Activated CD4-positive, alpha-beta memory T cell treated with anti-CD3 and anti-CD28 coated beads, Interleukin-2, amount 10 ng/mL, durations not matched to agents 7 days and 5 days (primary cell): ENCODE measurements at regions not wholly inside any gene's neighbourhood (a gene's known extent, or its start where the extent isn't known, plus 50 kb on each side); places are given as distances from the start of the nearest gene placed in this dataset.

Experiments used
- CTCF ChIA-PET: fragments of 350-600 bp; sonication (Branson Sonifier 250); formaldehyde crosslinking; loops from one replicate; lab custom pipeline; 2021; ENCODE audit warnings: antibody characterized with exemption, inconsistent platforms; lab: Charles Lee
- POLR2A ChIA-PET: fragments of 350-600 bp; sonication (Branson Sonifier 250); formaldehyde crosslinking; loops from one replicate; lab custom pipeline; 2021; ENCODE audit warnings: antibody characterized with exemption; lab: Charles Lee
- DNase-seq: peaks from one replicate; pipeline ENCODE4 v3.0.0-alpha.2; 2020
- H3K27ac Mint-ChIP-seq: one replicate; pipeline ENCODE4 v1.8.0; 2021; ENCODE audit warnings: mild to moderate bottlenecking, mixed read lengths
- H3K27me3 Mint-ChIP-seq: one replicate; pipeline ENCODE4 v1.8.0; 2021; ENCODE audit warnings: mixed read lengths
- H3K36me3 Mint-ChIP-seq: one replicate; pipeline ENCODE4 v1.8.0; 2021; ENCODE audit warnings: low read depth, mixed read lengths
- H3K4me1 Mint-ChIP-seq: one replicate; pipeline ENCODE4 v1.8.0; 2021; ENCODE audit warnings: mixed read lengths
- H3K4me3 Mint-ChIP-seq: one replicate; pipeline ENCODE4 v1.8.0; 2021; ENCODE audit warnings: mild to moderate bottlenecking, mixed read lengths
- H3K9me3 Mint-ChIP-seq: one replicate; pipeline ENCODE4 v1.8.0; 2021; ENCODE audit warnings: mixed read lengths

GRCh38 chr5:167573370-167574127 is 717.9 kb upstream of the WWC1 start:
- Mint-ChIP-seq H3K4me3 (no peak overlapping the region), H3K9me3 (no peaks in the 10 kb centered on the region), H3K4me1 (no peaks in the 10 kb centered on the region), H3K27me3 (peaks cover 12% of the 10 kb centered on the region), H3K27ac (no peak overlapping the region), H3K36me3 (no peaks in the 10 kb centered on the region)
- POLR2A ChIA-PET, result no interaction called here
- no peak for DNase-seq
- CTCF ChIA-PET, result no interaction called here

- POLR2A ChIA-PET, result no interaction called here
- no peaks in the 10 kb centered on the region for H3K9me3 Mint-ChIP-seq
- no peak for DNase-seq
- H3K4me3 Mint-ChIP-seq, result no peak overlapping the region
- CTCF ChIA-PET, result no interaction called here
- no peak overlapping the region for H3K27ac Mint-ChIP-seq
- no peaks in the 10 kb centered on the region for H3K36me3 Mint-ChIP-seq
- peaks cover 12% of the 10 kb centered on the region for H3K27me3 Mint-ChIP-seq
- H3K4me1 Mint-ChIP-seq, result no peaks in the 10 kb centered on the region
Measured at GRCh38 chr5:167574464-167574863, 717.0 kb upstream of the WWC1 start.

- H3K4me1 Mint-ChIP-seq, result no peaks in the 10 kb centered on the region
- DNase-seq, result no peak
- H3K36me3 Mint-ChIP-seq, result no peaks in the 10 kb centered on the region
- peaks cover 12% of the 10 kb centered on the region for H3K27me3 Mint-ChIP-seq
- ChIA-PET CTCF (no interaction called here), POLR2A (no interaction called here)
- no peaks in the 10 kb centered on the region for H3K9me3 Mint-ChIP-seq
- no peak overlapping the region for H3K4me3 Mint-ChIP-seq
- H3K27ac Mint-ChIP-seq, result no peak overlapping the region
Measured at GRCh38 chr5:167575330-167575729, 716.1 kb upstream of the WWC1 start.

GRCh38 chr5:167576126-167576525 is 715.3 kb upstream of the WWC1 start:
- Mint-ChIP-seq H3K27ac (no peak overlapping the region), H3K4me1 (no peaks in the 10 kb centered on the region), H3K9me3 (no peaks in the 10 kb centered on the region), H3K36me3 (no peaks in the 10 kb centered on the region), H3K4me3 (no peak overlapping the region), H3K27me3 (peaks cover 12% of the 10 kb centered on the region)
- CTCF ChIA-PET, result no interaction called here
- no peak for DNase-seq
- POLR2A ChIA-PET, result no interaction called here

GRCh38 chr5:167576897-167577296 is 714.5 kb upstream of the WWC1 start:
- Mint-ChIP-seq H3K36me3 (no peaks in the 10 kb centered on the region), H3K27me3 (peaks cover 12% of the 10 kb centered on the region), H3K4me1 (no peaks in the 10 kb centered on the region), H3K4me3 (no peak overlapping the region), H3K27ac (no peak overlapping the region), H3K9me3 (no peaks in the 10 kb centered on the region)
- DNase-seq, result no peak
- ChIA-PET POLR2A (no interaction called here), CTCF (no interaction called here)

- DNase-seq, result no peak
- H3K27me3 Mint-ChIP-seq, result peaks cover 12% of the 10 kb centered on the region
- H3K9me3 Mint-ChIP-seq, result no peaks in the 10 kb centered on the region
- CTCF ChIA-PET, result no interaction called here
- POLR2A ChIA-PET, result no interaction called here
- no peaks in the 10 kb centered on the region for H3K4me1 Mint-ChIP-seq
- H3K36me3 Mint-ChIP-seq, result no peaks in the 10 kb centered on the region
- H3K4me3 Mint-ChIP-seq, result no peak overlapping the region
- no peak overlapping the region for H3K27ac Mint-ChIP-seq
Measured at GRCh38 chr5:167577616-167578015, 713.8 kb upstream of the WWC1 start.

GRCh38 chr5:167578977-167579692 is 712.3 kb upstream of the WWC1 start:
- H3K36me3 Mint-ChIP-seq, result no peaks in the 10 kb centered on the region
- H3K4me3 Mint-ChIP-seq, result no peak overlapping the region
- peaks cover 7% of the 10 kb centered on the region for H3K27me3 Mint-ChIP-seq
- no peak overlapping the region for H3K27ac Mint-ChIP-seq
- DNase-seq, result no peak
- no peaks in the 10 kb centered on the region for H3K4me1 Mint-ChIP-seq
- ChIA-PET CTCF (no interaction called here), POLR2A (no interaction called here)
- H3K9me3 Mint-ChIP-seq, result no peaks in the 10 kb centered on the region

GRCh38 chr5:167579693-167580055 is 711.8 kb upstream of the WWC1 start:
- ChIA-PET POLR2A (no interaction called here), CTCF (no interaction called here)
- no peak overlapping the region for H3K27ac Mint-ChIP-seq
- no peaks in the 10 kb centered on the region for H3K9me3 Mint-ChIP-seq
- H3K4me1 Mint-ChIP-seq, result no peaks in the 10 kb centered on the region
- no peak for DNase-seq
- H3K36me3 Mint-ChIP-seq, result no peaks in the 10 kb centered on the region
- H3K27me3 Mint-ChIP-seq, result peaks cover 2% of the 10 kb centered on the region
- H3K4me3 Mint-ChIP-seq, result no peak overlapping the region

- no peak for DNase-seq
- Mint-ChIP-seq H3K4me3 (no peak overlapping the region), H3K27me3 (no peaks in the 10 kb centered on the region), H3K27ac (no peak overlapping the region), H3K36me3 (no peaks in the 10 kb centered on the region), H3K9me3 (no peaks in the 10 kb centered on the region), H3K4me1 (no peaks in the 10 kb centered on the region)
- CTCF ChIA-PET, result no interaction called here
- POLR2A ChIA-PET, result no interaction called here
Measured at GRCh38 chr5:167580608-167581007, 710.8 kb upstream of the WWC1 start.

- H3K4me3 Mint-ChIP-seq, result no peak overlapping the region
- no peaks in the 10 kb centered on the region for H3K4me1 Mint-ChIP-seq
- no peaks in the 10 kb centered on the region for H3K27me3 Mint-ChIP-seq
- H3K27ac Mint-ChIP-seq, result no peak overlapping the region
- POLR2A ChIA-PET, result no interaction called here
- no peaks in the 10 kb centered on the region for H3K9me3 Mint-ChIP-seq
- no peaks in the 10 kb centered on the region for H3K36me3 Mint-ChIP-seq
- CTCF ChIA-PET, result no interaction called here
- no peak for DNase-seq
Measured at GRCh38 chr5:167582283-167582682, 709.2 kb upstream of the WWC1 start.

GRCh38 chr5:167582886-167583285 is 708.6 kb upstream of the WWC1 start:
- Mint-ChIP-seq H3K27ac (no peak overlapping the region), H3K4me1 (no peaks in the 10 kb centered on the region), H3K27me3 (no peaks in the 10 kb centered on the region), H3K4me3 (no peak overlapping the region), H3K36me3 (no peaks in the 10 kb centered on the region), H3K9me3 (no peaks in the 10 kb centered on the region)
- CTCF ChIA-PET, result interaction anchor here (0.7 kb wide), 1 partner anchor 24 kb away, joined by 3 read pairs; no protein-coding TSS in a partner anchor
- POLR2A ChIA-PET, result no interaction called here
- DNase-seq, result no peak

GRCh38 chr5:167585184-167585583 is 706.3 kb upstream of the WWC1 start:
- DNase-seq, result no peak
- ChIA-PET CTCF (no interaction called here), POLR2A (no interaction called here)
- no peaks in the 10 kb centered on the region for H3K27me3 Mint-ChIP-seq
- H3K4me1 Mint-ChIP-seq, result no peaks in the 10 kb centered on the region
- no peaks in the 10 kb centered on the region for H3K36me3 Mint-ChIP-seq
- H3K4me3 Mint-ChIP-seq, result no peak overlapping the region
- no peak overlapping the region for H3K27ac Mint-ChIP-seq
- no peaks in the 10 kb centered on the region for H3K9me3 Mint-ChIP-seq

GRCh38 chr5:167587772-167588437 is 703.5 kb upstream of the WWC1 start:
- CTCF ChIA-PET, result no interaction called here
- POLR2A ChIA-PET, result no interaction called here
- H3K36me3 Mint-ChIP-seq, result no peaks in the 10 kb centered on the region
- DNase-seq, result no peak
- no peak overlapping the region for H3K27ac Mint-ChIP-seq
- H3K9me3 Mint-ChIP-seq, result no peaks in the 10 kb centered on the region
- no peaks in the 10 kb centered on the region for H3K27me3 Mint-ChIP-seq
- no peak overlapping the region for H3K4me3 Mint-ChIP-seq
- no peaks in the 10 kb centered on the region for H3K4me1 Mint-ChIP-seq
